ENCODE measurements at regions not wholly inside any gene's neighbourhood (a gene's known extent, or its start where the extent isn't known, plus 50 kb on each side); places are given as distances from the start of the nearest gene placed in this dataset.

- no peaks in the 10 kb centered on the region for H3K9me3 ChIP-seq (replicated peaks; ENCODE audit: control insufficient read depth, insufficient read depth, low read depth, low read length)
- H3K4me3 ChIP-seq = no peak overlapping the region
- no peak for DNase-seq (ENCODE audit: extremely low read depth in 1 of 4, low spot score in 3 of 4)
- ATAC-seq = no peak
- intact Hi-C loops (cut with micrococcal nuclease) (no loop called here), in situ Hi-C loops (cut with MboI) (no loop called here)
- H3K9me1 ChIP-seq (ENCODE audit: control insufficient read depth, insufficient read depth, low read length) = no peaks in the 10 kb centered on the region
- no TSS peak for BruUV-seq (replicated peaks)
- H3K36me3 ChIP-seq (ENCODE audit: control insufficient read depth, insufficient read depth, low read length) = no peaks in the 10 kb centered on the region
- H3K4me1 ChIP-seq (replicated peaks in 1 of 2; ENCODE audit: control insufficient read depth in 2 of 2, insufficient read depth in 2 of 2, low read length in 2 of 2) = peaks cover 7 to 13% of the 10 kb centered on the region in 2 experiments
- H3K27ac ChIP-seq (ENCODE audit: extremely low read depth, low read depth, low read length) = no peak overlapping the region
- no peak overlapping the region for H3K4me2 ChIP-seq (ENCODE audit: insufficient read depth, low read length)
- no peaks in the 10 kb centered on the region for H4K20me1 ChIP-seq (replicated peaks; ENCODE audit: control insufficient read depth, insufficient read depth, low read length)
- H3K79me2 ChIP-seq (ENCODE audit: control insufficient read depth, insufficient read depth, low read length) = no peaks in the 10 kb centered on the region
- FAIRE-seq = no peak
- CTCF ChIA-PET (ENCODE audit: low intra/inter-chr PET ratio) = no interaction called here
- no peak overlapping the region for H2AFZ ChIP-seq (ENCODE audit: low read depth, low read length)
- no peak overlapping the region for H3K9ac ChIP-seq (ENCODE audit: insufficient read depth in 1 of 2, low read depth in 2 of 2, low read length in 2 of 2)
- POLR2A ChIA-PET = interaction anchor here (0.6 kb wide), 1 partner anchor 691 kb away, joined by 3 read pairs; no protein-coding TSS in a partner anchor
- H3K27me3 ChIP-seq (ENCODE audit: control insufficient read depth in 2 of 2, insufficient read depth in 2 of 2, low read length in 2 of 2) = no peaks in the 10 kb centered on the region; a peak in 1 of 5 replicates
- TF ChIP-seq SRSF1 (IDR thresholded peaks at IDR 0.05; ENCODE audit: low read depth, low read length) (no peak), STAG1 (CRISPR knock-in tag; IDR thresholded peaks at IDR 0.05; ENCODE audit: borderline replicate concordance) (no peak), PPARD (CRISPR knock-in tag; IDR thresholded peaks at IDR 0.05) (no peak), HINFP (tag; conservative IDR thresholded peaks at IDR 0.05; ENCODE audit: low read depth) (no peak), GTF2B (IDR thresholded peaks at IDR 0.05; ENCODE audit: extremely low read depth, insufficient read length) (no peak), IRF2 (CRISPR knock-in tag; IDR thresholded peaks at IDR 0.05) (no peak), CBX3 (IDR thresholded peaks at IDR 0.05; ENCODE audit: borderline replicate concordance in 1 of 2, low read length in 2 of 2) (no peak), CBFA2T3 (IDR thresholded peaks at IDR 0.05) (no peak), MED1 (CRISPR knock-in tag; IDR thresholded peaks at IDR 0.05; ENCODE audit: borderline replicate concordance) (no peak), ZBTB26 (CRISPR knock-in tag; IDR thresholded peaks at IDR 0.05) (no peak), HNRNPLL (IDR thresholded peaks at IDR 0.05; ENCODE audit: low read depth, low read length, poor library complexity, severe bottlenecking) (no peak), E2F6 (IDR thresholded peaks at IDR 0.05; ENCODE audit: borderline replicate concordance in 1 of 2, extremely low read depth in 1 of 2, insufficient read depth in 1 of 2, insufficient read length in 1 of 2, low read depth in 1 of 2, low read length in 1 of 2, poor library complexity in 1 of 2, severe bottlenecking in 1 of 2) (no peak), ZBTB34 (CRISPR knock-in tag; IDR thresholded peaks at IDR 0.05) (no peak), ZNF12 (CRISPR knock-in tag; IDR thresholded peaks at IDR 0.05) (no peak), DPF2 (IDR thresholded peaks at IDR 0.05) (no peak), ETV6 (IDR thresholded peaks at IDR 0.05; ENCODE audit: borderline replicate concordance in 1 of 2, low read depth in 2 of 2, low read length in 1 of 2) (no peak), ETV6 (CRISPR knock-in tag; IDR thresholded peaks at IDR 0.05; ENCODE audit: borderline replicate concordance) (no peak), SIRT6 (IDR thresholded peaks at IDR 0.05; ENCODE audit: low read depth, low read length) (no peak)
These were observed 196.2 kb upstream of the E2F8 start for GRCh38 chr11:19436932-19437331.
